Endothelial cell (in vitro differentiated cells): ENCODE measurements at regions not wholly inside any gene's neighbourhood (a gene's known extent, or its start where the extent isn't known, plus 50 kb on each side); places are given as distances from the start of the nearest gene placed in this dataset.
A peak's percentile ranks its signal among the peaks of the same experiment; 100 is the strongest.
"Not testable (repeated sequence)": the region's sequence is repeated elsewhere in the genome, so short reads cannot be mapped to it uniquely, and the experiment has no call there.

ENCODE experiments used
- DNase-seq: peaks from one replicate; pipeline ENCODE4 v3.0.0; 2021; ENCODE audit warnings: low spot score
- H3K27ac Mint-ChIP-seq: one replicate; pipeline ENCODE4 v1.8.0; 2021; ENCODE audit warnings: mixed read lengths, inconsistent platforms; ENCODE audit not compliant: unreplicated experiment
- H3K27me3 Mint-ChIP-seq: one replicate; pipeline ENCODE4 v1.8.0; 2021; ENCODE audit warnings: mild to moderate bottlenecking, moderate library complexity, mixed read lengths, inconsistent platforms; ENCODE audit not compliant: unreplicated experiment
- H3K36me3 Mint-ChIP-seq: one replicate; pipeline ENCODE4 v1.8.0; 2021; ENCODE audit warnings: mild to moderate bottlenecking, low read depth, mixed read lengths, inconsistent platforms; ENCODE audit not compliant: unreplicated experiment
- H3K4me1 Mint-ChIP-seq: one replicate; pipeline ENCODE4 v1.8.0; 2021; ENCODE audit warnings: mild to moderate bottlenecking, mixed read lengths, inconsistent platforms; ENCODE audit not compliant: unreplicated experiment
- H3K4me3 Mint-ChIP-seq: one replicate; pipeline ENCODE4 v1.8.0; 2021; ENCODE audit warnings: mild to moderate bottlenecking, mixed read lengths, inconsistent platforms; ENCODE audit not compliant: unreplicated experiment
- H3K9me3 Mint-ChIP-seq: one replicate; pipeline ENCODE4 v1.8.0; 2021; ENCODE audit warnings: mixed read lengths, inconsistent platforms; ENCODE audit not compliant: unreplicated experiment
- CTCF ChIP-seq: fragments of 200-600 bp; sonication (generic); IDR thresholded peaks from one replicate; pipeline ENCODE4 v1.5.0; 2021; ENCODE audit warnings: antibody characterized with exemption; ENCODE audit not compliant: unreplicated experiment

- TF ChIP-seq CTCF, result no peak
- Mint-ChIP-seq H3K36me3 (peaks cover 5% of the 10 kb centered on the region), H3K27ac (no peak overlapping the region), H3K4me3 (no peak overlapping the region), H3K27me3 (peaks cover 6% of the 10 kb centered on the region), H3K4me1 (no peaks in the 10 kb centered on the region), H3K9me3 (peaks cover 8% of the 10 kb centered on the region)
- DNase-seq, result no peak
Measured at GRCh38 chr2:129915303-129915840, 64.1 kb upstream of the RAB6C start.

- peaks cover 5% of the 10 kb centered on the region for H3K36me3 Mint-ChIP-seq
- DNase-seq, result no peak
- peaks cover 2% of the 10 kb centered on the region for H3K27me3 Mint-ChIP-seq
- peaks cover 8% of the 10 kb centered on the region for H3K9me3 Mint-ChIP-seq
- no peak overlapping the region for H3K27ac Mint-ChIP-seq
- no peak overlapping the region for H3K4me3 Mint-ChIP-seq
- no peaks in the 10 kb centered on the region for H3K4me1 Mint-ChIP-seq
- TF ChIP-seq CTCF, result no peak
Measured at GRCh38 chr2:129918604-129919003, 60.9 kb upstream of the RAB6C start.

GRCh38 chr2:129922571-129923264 is 56.7 kb upstream of the RAB6C start:
- no peak for DNase-seq
- H3K27ac Mint-ChIP-seq, result no peak overlapping the region
- peaks cover 8% of the 10 kb centered on the region for H3K9me3 Mint-ChIP-seq
- no peak overlapping the region for H3K4me3 Mint-ChIP-seq
- H3K4me1 Mint-ChIP-seq, result peaks cover 9% of the 10 kb centered on the region
- peaks cover 3% of the 10 kb centered on the region for H3K27me3 Mint-ChIP-seq
- TF ChIP-seq CTCF, result no peak
- H3K36me3 Mint-ChIP-seq, result no peaks in the 10 kb centered on the region

GRCh38 chr2:129923265-129924091 is 56.0 kb upstream of the RAB6C start:
- Mint-ChIP-seq H3K27ac (no peak overlapping the region), H3K36me3 (no peaks in the 10 kb centered on the region), H3K4me1 (peaks cover 12% of the 10 kb centered on the region), H3K9me3 (peaks cover 4% of the 10 kb centered on the region), H3K4me3 (peak overlapping the region; percentile 24), H3K27me3 (peaks cover 4% of the 10 kb centered on the region)
- peak; percentile 55 for TF ChIP-seq CTCF
- peak; percentile 65 for DNase-seq

GRCh38 chr2:129924115-129924514 is 55.4 kb upstream of the RAB6C start:
- Mint-ChIP-seq H3K4me3 (peak overlapping the region; percentile 24), H3K4me1 (peaks cover 12% of the 10 kb centered on the region)
- not testable (repeated sequence) for H3K27ac Mint-ChIP-seq, H3K36me3 Mint-ChIP-seq, DNase-seq, H3K27me3 Mint-ChIP-seq, H3K9me3 Mint-ChIP-seq
